OCI-LY7 (cell line): ENCODE measurements at regions not wholly inside any gene's neighbourhood (a gene's known extent, or its start where the extent isn't known, plus 50 kb on each side); places are given as distances from the start of the nearest gene placed in this dataset.

Experiments used
- CTCF ChIP-seq: fragments of 200-600 bp; sonication (generic); conservative IDR thresholded peaks from 2 replicates; pipeline ENCODE4 v1.5.1; 2014; ENCODE audit warnings: mild to moderate bottlenecking, antibody characterized with exemption, low read length, moderate library complexity, mixed read lengths
- EZH2phosphoT487 ChIP-seq: fragments of 200-600 bp; sonication (generic); IDR thresholded peaks from 2 replicates; pipeline ENCODE4 v1.6.1; 2018; ENCODE audit warnings: low read depth, borderline replicate concordance, mild to moderate bottlenecking, mixed run types, antibody characterized with exemption, low read length, moderate library complexity, mixed read lengths

DNA sequence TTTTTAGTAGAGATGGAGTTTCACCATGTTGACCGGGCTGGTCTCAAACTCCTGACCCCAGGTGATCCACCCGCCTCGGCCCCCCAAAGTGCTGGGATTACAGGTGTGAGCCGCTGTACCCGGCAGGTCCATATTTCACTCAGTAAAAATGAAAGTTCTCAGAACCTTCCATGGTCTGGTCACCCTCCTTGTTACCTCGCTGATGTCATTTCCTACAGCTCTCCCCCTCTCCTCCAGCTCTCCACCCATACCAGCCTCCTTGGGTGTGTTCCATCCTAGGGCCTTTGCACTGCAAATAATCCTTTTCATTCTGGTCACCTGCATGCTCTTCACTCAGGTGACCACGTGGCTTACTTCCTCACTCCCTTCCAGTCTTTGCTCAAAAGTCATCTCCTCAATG, 78.2 kb upstream of the TNFSF11 start:
- TF ChIP-seq CTCF, result no peak
- TF ChIP-seq EZH2phosphoT487, result no peak
